ENCODE measurements at regions not wholly inside any gene's neighbourhood (a gene's known extent, or its start where the extent isn't known, plus 50 kb on each side); places are given as distances from the start of the nearest gene placed in this dataset.

DNA sequence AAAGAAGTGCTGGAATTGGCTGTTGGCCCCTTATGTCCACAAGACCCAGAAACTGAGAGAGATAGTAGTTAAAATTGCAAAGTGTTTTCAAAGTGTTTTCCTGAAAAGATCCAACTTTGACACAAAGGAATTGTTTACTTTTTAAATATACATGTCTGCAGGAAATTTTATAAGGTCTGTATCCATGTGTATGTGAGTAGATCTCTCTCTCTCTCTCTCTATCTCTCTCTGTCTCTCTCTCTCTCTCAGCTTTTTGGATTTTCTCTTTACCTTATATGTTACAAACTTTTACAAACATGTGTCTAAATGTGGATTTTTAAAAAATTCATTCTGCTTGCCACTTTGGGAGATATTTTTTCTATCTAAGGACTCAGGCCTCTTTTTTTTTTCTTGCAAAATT is 358.6 kb downstream of the SIPA1L2 start:
- TF ChIP-seq, protein P1, sequence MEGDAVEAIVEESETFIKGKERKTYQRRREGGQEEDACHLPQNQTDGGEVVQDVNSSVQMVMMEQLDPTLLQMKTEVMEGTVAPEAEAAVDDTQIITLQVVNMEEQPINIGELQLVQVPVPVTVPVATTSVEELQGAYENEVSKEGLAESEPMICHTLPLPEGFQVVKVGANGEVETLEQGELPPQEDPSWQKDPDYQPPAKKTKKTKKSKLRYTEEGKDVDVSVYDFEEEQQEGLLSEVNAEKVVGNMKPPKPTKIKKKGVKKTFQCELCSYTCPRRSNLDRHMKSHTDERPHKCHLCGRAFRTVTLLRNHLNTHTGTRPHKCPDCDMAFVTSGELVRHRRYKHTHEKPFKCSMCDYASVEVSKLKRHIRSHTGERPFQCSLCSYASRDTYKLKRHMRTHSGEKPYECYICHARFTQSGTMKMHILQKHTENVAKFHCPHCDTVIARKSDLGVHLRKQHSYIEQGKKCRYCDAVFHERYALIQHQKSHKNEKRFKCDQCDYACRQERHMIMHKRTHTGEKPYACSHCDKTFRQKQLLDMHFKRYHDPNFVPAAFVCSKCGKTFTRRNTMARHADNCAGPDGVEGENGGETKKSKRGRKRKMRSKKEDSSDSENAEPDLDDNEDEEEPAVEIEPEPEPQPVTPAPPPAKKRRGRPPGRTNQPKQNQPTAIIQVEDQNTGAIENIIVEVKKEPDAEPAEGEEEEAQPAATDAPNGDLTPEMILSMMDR (IDR thresholded peaks at IDR 0.05; ENCODE audit: extremely low read depth in 1 of 2, insufficient read depth in 1 of 2, low read depth in 1 of 2, low read length in 2 of 2) = no peak
- TF ChIP-seq EZH2 (IDR thresholded peaks at IDR 0.05; ENCODE audit: borderline replicate concordance, low read depth, low read length, severe bottlenecking) (no peak), POLR2A (IDR thresholded peaks at IDR 0.05; ENCODE audit: low read depth, low read length) (no peak), POLR2AphosphoS5 (IDR thresholded peaks at IDR 0.05; ENCODE audit: insufficient read depth, low read depth, low read length) (no peak)
- TF ChIP-seq, protein P2, sequence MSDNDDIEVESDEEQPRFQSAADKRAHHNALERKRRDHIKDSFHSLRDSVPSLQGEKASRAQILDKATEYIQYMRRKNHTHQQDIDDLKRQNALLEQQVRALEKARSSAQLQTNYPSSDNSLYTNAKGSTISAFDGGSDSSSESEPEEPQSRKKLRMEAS (IDR thresholded peaks at IDR 0.05; ENCODE audit: insufficient read depth, insufficient read length) = no peak

All from endothelial cell of umbilical vein (primary cell).